Right lobe of liver (tissue), 6 donors: ENCODE measurements at regions not wholly inside any gene's neighbourhood (a gene's known extent, or its start where the extent isn't known, plus 50 kb on each side); places are given as distances from the start of the nearest gene placed in this dataset.

Source experiments
- ATAC-seq, 4 donors: fragments of 200-7000 bp; cut with Tn5 transposase; one replicate each; pipeline ENCODE4 v1.9.1; 2020; ENCODE audit warnings: mild to moderate bottlenecking in 4 of 4, moderate library complexity in 4 of 4
- DNase-seq, 3 donors: peaks; one replicate each; pipeline ENCODE4 v3.0.0-alpha.2; 2020
- H3K27ac ChIP-seq, 3 donors: fragments of 200-600 bp; one replicate each; pipeline ENCODE4 v1.8.0; 2022
- H3K27me3 ChIP-seq, 2 donors: fragments of 200-600 bp; one replicate each; pipeline ENCODE4 v1.8.0; 2022
- H3K36me3 ChIP-seq, 4 donors: fragments of 200-600 bp; sonication (generic) in 1 of 4; one replicate each; pipeline versions ENCODE4 v1.5.1 to v1.8.0; 2017 to 2022; ENCODE audit warnings: control low read depth in 1 of 4
- H3K4me1 ChIP-seq, 4 donors: fragments of 200-600 bp; sonication (generic) in 1 of 4; one replicate each; pipeline versions ENCODE4 v1.5.1 to v1.8.0; 2017 to 2022; ENCODE audit warnings: control low read depth in 1 of 4
- H3K4me3 ChIP-seq, 3 donors: fragments of 200-600 bp; one replicate each; pipeline ENCODE4 v1.8.0; 2022
- H3K9me3 ChIP-seq, 4 donors: fragments of 200-600 bp; sonication (generic) in 1 of 4; one replicate each; pipeline versions ENCODE4 v1.5.1 to v1.8.0; 2017 to 2022; ENCODE audit warnings: control low read depth in 1 of 4
- CTCF ChIP-seq, 4 donors: fragments of 200-600 bp in 3 of 4; fragments of 450-650 bp in 1 of 4; IDR thresholded peaks; one replicate each; pipeline versions ENCODE4 v1.5.1 to v1.8.0; 2016 to 2022; ENCODE audit warnings: antibody characterized with exemption in 4 of 4, mild to moderate bottlenecking in 2 of 4
- POLR2A ChIP-seq: fragments of 450-650 bp; IDR thresholded peaks from one replicate; pipeline ENCODE4 v1.6.1; 2017; ENCODE audit warnings: antibody characterized with exemption, mild to moderate bottlenecking
- WGBS: methylation state at CpG from one replicate; pipeline ENCODE4 v1.1.6; 2018; ENCODE audit warnings: low coverage, low lambda C conversion rate; ENCODE audit not compliant: insufficient coverage; ENCODE audit errors: missing lambda C conversion rate; 5-methylcytosine and 5-hydroxymethylcytosine counted together
- intact Hi-C, 2 donors: fragments of 100-400 bp; cut with DNase I; formaldehyde crosslinking; loops; one replicate each; pipeline versions ENCODE4 v1.11.2 to v1.14.1; 2022
- donor health status: DM: no; HTN: yes; CAD: no.
- donor health status: DM: no; HTN: no; CAD: no.
- donor health status: DM: no; HTN: no; CAD: no.
- donor health status: DM: no; HTN: yes; CAD: no.
- donor health status: DM: no; HTN: yes; CAD: no.

GRCh38 chr5:124842725-124843595, 96.5 kb upstream of the ZNF608 start:
- Histone ChIP-seq H3K4me3 (no peak overlapping the region), H3K27ac (no peak overlapping the region)
- ATAC-seq: no peak

GRCh38 chr5:124843596-124843899, 97.1 kb upstream of the ZNF608 start:
- no peak for ATAC-seq
- Histone ChIP-seq H3K9me3 (no peaks in the 10 kb centered on the region), H3K36me3 (no peaks in the 10 kb centered on the region), H3K4me1 (no peaks in the 10 kb centered on the region), H3K27ac (no peak overlapping the region), H3K4me3 (no peak overlapping the region), H3K27me3 (no peaks in the 10 kb centered on the region)
- 23% methylated on average over 3 of the region's 4 CpGs for WGBS
- TF ChIP-seq CTCF (IDR thresholded peaks at IDR 0.05) (no peak), POLR2A (no peak)
- no peak for DNase-seq
- intact Hi-C loops: no loop called here

More at GRCh38 chr5:124842725-124843595, 96.5 kb upstream of the ZNF608 start:
- intact Hi-C loops: no loop called here
- H3K36me3 ChIP-seq: no peaks in the 10 kb centered on the region
- no peaks in the 10 kb centered on the region for H3K4me1 ChIP-seq
- no peak for DNase-seq
- TF ChIP-seq POLR2A: no peak
- no peak for TF ChIP-seq CTCF (IDR thresholded peaks at IDR 0.05)
- H3K27me3 ChIP-seq: no peaks in the 10 kb centered on the region
- H3K9me3 ChIP-seq: no peaks in the 10 kb centered on the region
- 79% methylated on average over 8 of the region's 10 CpGs for WGBS

DNA sequence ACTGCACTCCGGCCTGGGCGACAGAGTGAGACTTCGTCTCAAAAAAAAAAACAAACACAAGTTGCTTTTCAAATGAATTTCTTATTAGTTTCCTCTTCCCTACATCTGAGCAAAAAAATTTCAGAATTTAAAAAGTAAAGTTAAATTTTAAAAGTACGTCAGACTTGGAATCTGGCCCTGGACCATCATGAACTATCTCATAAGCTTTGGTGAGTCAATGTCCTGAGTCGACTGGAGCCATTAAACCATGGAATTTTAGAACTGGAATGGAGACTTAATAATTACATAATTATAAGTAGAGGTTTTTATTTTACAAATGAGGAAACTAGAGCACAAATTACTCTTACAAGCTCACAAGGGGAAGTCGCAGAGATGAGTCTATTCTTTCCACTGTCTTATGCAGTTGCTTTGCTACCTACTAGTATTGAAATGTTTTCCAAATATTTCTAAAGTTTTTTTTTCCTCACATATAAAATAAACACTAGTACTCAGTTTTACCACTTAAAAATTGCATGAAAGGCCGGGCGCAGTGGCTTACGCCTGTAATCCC, 98.0 kb upstream of the ZNF608 start:
- no peak for ATAC-seq
- 86% methylated on average over 9 of the region's 9 CpGs for WGBS
- Histone ChIP-seq H3K27me3 (no peaks in the 10 kb centered on the region), H3K4me3 (no peak overlapping the region), H3K9me3 (no peaks in the 10 kb centered on the region), H3K4me1 (no peaks in the 10 kb centered on the region), H3K27ac (no peak overlapping the region), H3K36me3 (no peaks in the 10 kb centered on the region)
- TF ChIP-seq POLR2A (no peak), CTCF (IDR thresholded peaks at IDR 0.05) (no peak)
- no peak for DNase-seq
- intact Hi-C loops: no loop called here

GRCh38 chr5:124847907-124848306, 101.5 kb upstream of the ZNF608 start:
- no peak overlapping the region for H3K27ac ChIP-seq
- intact Hi-C loops: no loop called here
- no peaks in the 10 kb centered on the region for H3K27me3 ChIP-seq
- no peaks in the 10 kb centered on the region for H3K36me3 ChIP-seq
- no peaks in the 10 kb centered on the region for H3K9me3 ChIP-seq
- 71% methylated on average over 3 of the region's 3 CpGs for WGBS
- H3K4me1 ChIP-seq: no peaks in the 10 kb centered on the region
- TF ChIP-seq CTCF (IDR thresholded peaks at IDR 0.05) (no peak), POLR2A (no peak)
- no peak overlapping the region for H3K4me3 ChIP-seq
- ATAC-seq (no peak), DNase-seq (no peak)
